Naive B cell (primary cell): ENCODE measurements at regions not wholly inside any gene's neighbourhood (a gene's known extent, or its start where the extent isn't known, plus 50 kb on each side); places are given as distances from the start of the nearest gene placed in this dataset.
A peak's percentile ranks its signal among the peaks of the same experiment; 100 is the strongest.

Experiments
- ATAC-seq, 2 donors: fragments of 150-1000 bp; cut with Tn5 transposase; 2 replicates each; pipeline ENCODE4 v1.10.0; 2021; ENCODE audit warnings: low read depth in 2 of 2, mild to moderate bottlenecking in 2 of 2, moderate library complexity in 2 of 2
- DNase-seq: peaks from one replicate; pipeline ENCODE4 v3.0.0; 2022
- H3K27ac Mint-ChIP-seq, 6 donors: one replicate each; pipeline ENCODE4 v1.8.0; 2020 to 2022; ENCODE audit warnings: mild to moderate bottlenecking in 6 of 6, mixed read lengths in 6 of 6, moderate library complexity in 5 of 6, inconsistent platforms in 2 of 6
- H3K27me3 Mint-ChIP-seq, 3 donors: one replicate each; pipeline ENCODE4 v1.8.0; 2021 to 2022; ENCODE audit warnings: mixed read lengths in 3 of 3, mild to moderate bottlenecking in 1 of 3
- H3K36me3 Mint-ChIP-seq, 2 donors: one replicate each; pipeline ENCODE4 v1.8.0; 2020 to 2022; ENCODE audit warnings: mixed read lengths in 2 of 2, inconsistent platforms in 1 of 2, mild to moderate bottlenecking in 1 of 2
- H3K4me1 Mint-ChIP-seq, 3 donors: one replicate each; pipeline ENCODE4 v1.8.0; 2020 to 2022; ENCODE audit warnings: mixed read lengths in 3 of 3, inconsistent platforms in 1 of 3, mild to moderate bottlenecking in 1 of 3, moderate library complexity in 1 of 3
- H3K4me3 Mint-ChIP-seq, 8 donors: one replicate each; pipeline ENCODE4 v1.8.0; 2020 to 2022; ENCODE audit warnings: mild to moderate bottlenecking in 8 of 8, mixed read lengths in 8 of 8, moderate library complexity in 8 of 8, inconsistent platforms in 2 of 8
- H3K9me3 Mint-ChIP-seq, 7 donors: one replicate each; pipeline ENCODE4 v1.8.0; 2020 to 2022; ENCODE audit warnings: mixed read lengths in 7 of 7, mild to moderate bottlenecking in 5 of 7, inconsistent platforms in 2 of 7, moderate library complexity in 1 of 7

- Mint-ChIP-seq H3K9me3 (no peaks in the 10 kb centered on the region), H3K4me3 (no peak overlapping the region), H3K27ac (no peak overlapping the region), H3K27me3 (no peaks in the 10 kb centered on the region), H3K36me3 (no peaks in the 10 kb centered on the region), H3K4me1 (no peaks in the 10 kb centered on the region)
- no peak for DNase-seq
- ATAC-seq: no peak
Observed at GRCh38 chr11:27604416-27604815, 95.8 kb downstream of the BDNF start.

- DNase-seq (no peak), ATAC-seq (no peak)
- Mint-ChIP-seq H3K4me3 (no peak overlapping the region), H3K4me1 (no peaks in the 10 kb centered on the region), H3K27ac (no peak overlapping the region), H3K27me3 (no peaks in the 10 kb centered on the region), H3K36me3 (no peaks in the 10 kb centered on the region), H3K9me3 (no peaks in the 10 kb centered on the region)
Observed at GRCh38 chr11:27603376-27603990, 96.8 kb downstream of the BDNF start.

DNA sequence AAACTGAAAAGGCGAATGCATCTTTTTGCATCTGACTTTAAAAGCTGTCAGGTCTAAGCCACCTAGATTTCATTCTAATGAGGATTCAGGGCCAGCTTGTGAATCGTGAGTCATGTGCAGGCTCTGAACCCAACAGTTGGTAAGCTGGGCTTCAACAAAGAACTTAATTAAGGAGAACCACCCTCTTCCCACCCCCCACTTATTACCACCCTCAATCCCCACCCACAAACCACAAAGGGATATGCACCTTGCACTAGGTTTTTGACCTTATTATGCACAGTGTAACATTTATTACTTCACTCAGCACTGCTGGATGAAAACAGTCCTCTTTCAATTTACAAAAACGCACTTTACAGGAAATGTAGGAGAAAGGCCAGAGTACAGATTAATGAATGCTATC lies 94.1 kb upstream of the LIN7C start:
- H3K27ac Mint-ChIP-seq: no peak overlapping the region
- DNase-seq: no peak
- H3K27me3 Mint-ChIP-seq: no peaks in the 10 kb centered on the region
- H3K9me3 Mint-ChIP-seq: peaks cover 0 to 2% (median 0%) of the 10 kb centered on the region in 7 donors
- H3K4me1 Mint-ChIP-seq: no peaks in the 10 kb centered on the region
- H3K36me3 Mint-ChIP-seq: no peaks in the 10 kb centered on the region
- H3K4me3 Mint-ChIP-seq: no peak overlapping the region
- ATAC-seq: no peak

- no peaks in the 10 kb centered on the region for H3K27me3 Mint-ChIP-seq
- H3K36me3 Mint-ChIP-seq: no peaks in the 10 kb centered on the region
- H3K27ac Mint-ChIP-seq: no peak overlapping the region
- H3K4me3 Mint-ChIP-seq: no peak overlapping the region
- no peaks in the 10 kb centered on the region for H3K4me1 Mint-ChIP-seq
- ATAC-seq: no peak
- no peak for DNase-seq
- peaks cover 0 to 4% (median 0%) of the 10 kb centered on the region in 7 donors for H3K9me3 Mint-ChIP-seq
Observed at GRCh38 chr11:27599217-27599616, 92.6 kb upstream of the LIN7C start.

GRCh38 chr11:27596802-27597201 lies 90.2 kb upstream of the LIN7C start:
- no peak overlapping the region for H3K4me3 Mint-ChIP-seq
- no peaks in the 10 kb centered on the region for H3K36me3 Mint-ChIP-seq
- no peaks in the 10 kb centered on the region for H3K4me1 Mint-ChIP-seq
- no peak for ATAC-seq
- H3K27me3 Mint-ChIP-seq: no peaks in the 10 kb centered on the region
- H3K9me3 Mint-ChIP-seq: peaks cover 0 to 4% (median 0%) of the 10 kb centered on the region in 7 donors
- DNase-seq: no peak
- H3K27ac Mint-ChIP-seq: no peak overlapping the region

GRCh38 chr11:27596388-27596787 lies 89.8 kb upstream of the LIN7C start:
- DNase-seq: no peak
- no peak overlapping the region for H3K27ac Mint-ChIP-seq
- no peaks in the 10 kb centered on the region for H3K4me1 Mint-ChIP-seq
- H3K9me3 Mint-ChIP-seq: peaks cover 0 to 4% (median 0%) of the 10 kb centered on the region in 7 donors
- no peak for ATAC-seq
- no peaks in the 10 kb centered on the region for H3K27me3 Mint-ChIP-seq
- no peaks in the 10 kb centered on the region for H3K36me3 Mint-ChIP-seq
- no peak overlapping the region for H3K4me3 Mint-ChIP-seq

GRCh38 chr11:27592098-27592780 lies 85.7 kb upstream of the LIN7C start:
- H3K4me1 Mint-ChIP-seq: no peaks in the 10 kb centered on the region
- peaks cover 0 to 4% (median 0%) of the 10 kb centered on the region in 7 donors for H3K9me3 Mint-ChIP-seq
- peak overlapping the region in 1 of 6 donors; percentile 2 for H3K27ac Mint-ChIP-seq
- DNase-seq (no peak), ATAC-seq (no peak)
- no peak overlapping the region for H3K4me3 Mint-ChIP-seq
- no peaks in the 10 kb centered on the region for H3K27me3 Mint-ChIP-seq
- H3K36me3 Mint-ChIP-seq: no peaks in the 10 kb centered on the region

DNA sequence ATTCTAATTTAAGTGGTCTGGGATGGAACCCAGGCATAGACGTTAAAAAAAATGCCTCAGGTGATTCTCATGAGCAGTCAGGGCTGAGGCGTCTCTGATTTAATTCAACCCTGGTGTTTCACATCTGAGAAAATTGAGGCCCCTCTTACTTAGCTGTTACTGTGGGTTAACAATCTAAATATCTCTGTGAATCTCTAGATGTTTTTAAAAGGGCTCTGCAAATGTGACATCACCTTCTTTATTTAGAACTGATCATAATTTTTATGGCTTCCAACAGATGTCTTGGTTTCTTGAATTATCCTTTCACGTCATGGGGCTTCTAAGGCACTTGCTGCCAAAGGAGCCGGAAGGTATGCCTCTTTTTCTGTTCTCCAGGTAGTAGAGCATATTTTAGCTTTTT lies 76.1 kb upstream of the LIN7C start:
- no peaks in the 10 kb centered on the region for H3K4me1 Mint-ChIP-seq
- H3K9me3 Mint-ChIP-seq: peaks cover 0 to 2% (median 0%) of the 10 kb centered on the region in 7 donors
- no peak overlapping the region for H3K27ac Mint-ChIP-seq
- H3K4me3 Mint-ChIP-seq: no peak overlapping the region
- DNase-seq (no peak), ATAC-seq (no peak)
- H3K36me3 Mint-ChIP-seq: no peaks in the 10 kb centered on the region
- H3K27me3 Mint-ChIP-seq: no peaks in the 10 kb centered on the region

DNA sequence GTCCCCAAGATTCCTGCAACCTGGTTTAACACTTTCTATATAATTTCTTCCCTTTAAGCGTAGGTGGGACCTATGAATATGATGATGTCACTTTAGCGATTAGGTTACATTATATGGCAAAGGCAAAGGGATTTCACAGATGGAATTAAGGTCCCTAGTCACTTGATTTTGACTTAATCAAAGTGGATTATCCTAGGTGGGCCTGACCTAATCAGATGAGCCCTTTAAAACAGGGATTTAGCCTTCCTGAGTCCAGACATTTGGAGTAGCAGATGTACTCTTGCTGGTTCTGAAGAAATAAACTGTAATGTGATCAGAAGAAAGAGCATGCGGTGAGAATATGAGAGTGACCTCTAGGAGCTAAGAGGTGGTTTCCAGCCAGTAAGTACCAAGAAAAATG lies 67.8 kb upstream of the LIN7C start:
- DNase-seq (no peak), ATAC-seq (no peak)
- no peak overlapping the region for H3K4me3 Mint-ChIP-seq
- no peaks in the 10 kb centered on the region for H3K9me3 Mint-ChIP-seq
- no peak overlapping the region for H3K27ac Mint-ChIP-seq
- H3K36me3 Mint-ChIP-seq: no peaks in the 10 kb centered on the region
- H3K27me3 Mint-ChIP-seq: peaks cover 0 to 5% (median 0%) of the 10 kb centered on the region in 3 donors
- H3K4me1 Mint-ChIP-seq: no peaks in the 10 kb centered on the region

DNA sequence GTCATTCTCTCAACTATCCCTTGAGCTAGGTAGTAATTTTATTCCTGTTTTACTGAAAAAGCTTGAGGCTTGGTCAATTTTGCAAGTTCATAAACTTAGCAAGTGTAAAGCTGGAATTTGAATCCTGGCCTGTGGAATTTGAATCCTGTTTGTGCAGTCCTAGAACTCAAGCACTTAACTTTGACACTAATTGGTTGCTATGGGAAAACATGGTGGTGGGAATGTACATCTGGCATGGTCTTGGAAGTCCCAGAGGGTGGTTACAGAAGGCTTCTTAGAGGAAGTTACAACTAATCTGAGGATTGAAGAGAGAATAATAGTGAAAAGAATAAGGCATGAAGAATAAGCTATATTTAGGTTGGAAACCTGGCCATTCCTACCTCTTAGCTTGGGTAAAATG lies 66.5 kb upstream of the LIN7C start:
- H3K27me3 Mint-ChIP-seq: peaks cover 0 to 5% (median 0%) of the 10 kb centered on the region in 3 donors
- H3K4me1 Mint-ChIP-seq: no peaks in the 10 kb centered on the region
- H3K9me3 Mint-ChIP-seq: no peaks in the 10 kb centered on the region
- H3K36me3 Mint-ChIP-seq: no peaks in the 10 kb centered on the region
- DNase-seq (no peak), ATAC-seq (no peak)
- H3K27ac Mint-ChIP-seq: no peak overlapping the region
- no peak overlapping the region for H3K4me3 Mint-ChIP-seq

DNA sequence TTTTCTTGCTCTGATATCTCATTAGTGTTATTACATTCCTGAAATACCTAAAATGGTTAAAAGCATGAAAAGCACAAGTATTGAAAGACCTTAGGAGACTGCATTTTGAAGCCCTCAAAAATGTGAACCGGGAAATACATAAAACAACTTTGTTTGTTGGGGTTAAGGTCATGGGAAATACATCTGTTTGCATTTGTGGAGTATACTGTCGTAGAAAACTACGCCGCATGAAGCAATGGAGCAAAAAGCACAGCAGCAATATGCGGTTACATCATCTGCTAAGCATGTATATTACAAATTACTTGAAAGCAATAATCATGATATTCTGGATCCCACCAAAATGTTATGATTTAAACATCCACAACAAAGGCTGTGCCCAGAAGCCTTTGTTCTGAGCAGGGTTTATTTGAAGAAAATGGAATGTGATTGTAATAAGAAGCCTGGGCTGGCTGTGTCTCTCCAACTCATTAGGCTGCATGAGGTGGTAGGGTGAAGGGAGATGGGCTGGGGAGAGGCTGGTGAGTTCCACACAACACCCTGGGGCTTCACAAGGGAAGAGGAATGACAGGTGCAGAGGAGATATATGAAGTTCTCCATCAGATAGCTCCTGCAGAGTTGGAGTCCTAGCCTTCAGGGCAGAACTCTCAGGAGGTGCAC lies 64.7 kb upstream of the LIN7C start:
- DNase-seq: no peak
- no peak overlapping the region for H3K4me3 Mint-ChIP-seq
- no peaks in the 10 kb centered on the region for H3K36me3 Mint-ChIP-seq
- no peak for ATAC-seq
- H3K4me1 Mint-ChIP-seq: no peaks in the 10 kb centered on the region
- no peaks in the 10 kb centered on the region for H3K9me3 Mint-ChIP-seq
- peak overlapping the region in 1 of 6 donors; percentile 17 for H3K27ac Mint-ChIP-seq
- peaks cover 0 to 5% (median 0%) of the 10 kb centered on the region in 3 donors for H3K27me3 Mint-ChIP-seq

GRCh38 chr11:27570542-27570941 lies 64.0 kb upstream of the LIN7C start:
- no peaks in the 10 kb centered on the region for H3K9me3 Mint-ChIP-seq
- H3K4me1 Mint-ChIP-seq: no peaks in the 10 kb centered on the region
- H3K27ac Mint-ChIP-seq: no peak overlapping the region
- ATAC-seq: no peak
- no peak overlapping the region for H3K4me3 Mint-ChIP-seq
- H3K36me3 Mint-ChIP-seq: no peaks in the 10 kb centered on the region
- peaks cover 0 to 5% (median 0%) of the 10 kb centered on the region in 3 donors for H3K27me3 Mint-ChIP-seq
- no peak for DNase-seq

DNA sequence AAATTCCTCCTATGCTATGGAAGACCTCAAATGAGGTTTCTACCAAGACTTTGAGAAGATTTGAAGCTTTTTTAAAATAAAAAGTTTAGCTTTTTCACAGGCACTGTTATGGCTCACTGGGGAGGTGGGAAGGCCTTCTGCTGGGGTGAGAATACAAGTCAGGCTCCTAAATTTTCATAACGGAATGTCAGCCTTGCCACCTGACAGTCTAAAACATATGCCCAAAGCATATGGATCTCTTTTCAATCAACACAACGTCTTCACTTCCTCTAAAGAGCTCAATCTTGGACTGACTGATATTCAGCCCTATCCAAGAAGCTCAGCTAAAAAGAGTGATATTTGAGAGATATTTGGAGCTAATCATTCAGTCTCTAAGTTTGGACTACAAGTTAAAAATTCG lies 57.1 kb upstream of the LIN7C start:
- H3K27ac Mint-ChIP-seq: no peak overlapping the region
- H3K4me3 Mint-ChIP-seq: no peak overlapping the region
- H3K9me3 Mint-ChIP-seq: no peaks in the 10 kb centered on the region
- no peak for ATAC-seq
- H3K36me3 Mint-ChIP-seq: no peaks in the 10 kb centered on the region
- no peak for DNase-seq
- H3K4me1 Mint-ChIP-seq: no peaks in the 10 kb centered on the region
- no peaks in the 10 kb centered on the region for H3K27me3 Mint-ChIP-seq

DNA sequence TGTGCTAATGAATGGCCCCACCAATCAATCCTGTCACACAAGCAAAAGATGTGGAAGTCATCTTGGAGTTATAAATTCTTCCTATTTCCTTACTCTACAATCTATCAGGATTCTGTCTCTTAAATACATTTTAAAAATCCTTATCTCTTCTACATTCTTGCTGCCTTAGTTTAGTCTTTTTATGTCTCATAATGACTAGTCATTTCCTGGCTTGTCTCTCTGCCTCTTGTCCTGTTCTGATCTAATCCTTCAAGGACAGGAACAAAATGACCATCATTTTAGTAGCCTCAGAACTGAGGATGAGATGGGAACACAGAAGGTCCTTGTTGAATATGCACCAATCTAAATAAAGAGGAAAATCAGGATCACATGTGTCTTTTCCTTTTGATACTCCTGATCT lies 56.6 kb upstream of the LIN7C start:
- no peak overlapping the region for H3K4me3 Mint-ChIP-seq
- H3K4me1 Mint-ChIP-seq: no peaks in the 10 kb centered on the region
- ATAC-seq: no peak
- no peaks in the 10 kb centered on the region for H3K27me3 Mint-ChIP-seq
- no peaks in the 10 kb centered on the region for H3K36me3 Mint-ChIP-seq
- DNase-seq: no peak
- H3K9me3 Mint-ChIP-seq: no peaks in the 10 kb centered on the region
- H3K27ac Mint-ChIP-seq: no peak overlapping the region
